MM.1S (cell line): ENCODE measurements at regions not wholly inside any gene's neighbourhood (a gene's known extent, or its start where the extent isn't known, plus 50 kb on each side); places are given as distances from the start of the nearest gene placed in this dataset.

Source experiments
- DNase-seq: peaks from one replicate; pipeline ENCODE4 v3.0.0-alpha.2; 2015
- H2AFZ ChIP-seq: fragments of 300-600 bp; sonication (generic); 2 replicates; pipeline ENCODE4 v1.6.0; 2016; ENCODE audit warnings: antibody characterized with exemption, low read length
- H3F3A ChIP-seq: fragments of 300-600 bp; sonication (generic); 2 replicates; pipeline ENCODE4 v1.6.1; 2016; ENCODE audit warnings: mild to moderate bottlenecking, antibody characterized with exemption, low read length, moderate library complexity, mixed read lengths; ENCODE audit not compliant: insufficient read depth
- H3K27ac ChIP-seq: fragments of 300-600 bp; sonication (generic); 2 replicates; pipeline ENCODE4 v1.5.1; 2016; ENCODE audit warnings: mild to moderate bottlenecking, low read length
- H3K27me3 ChIP-seq: fragments of 300-600 bp; sonication (generic); replicated peaks from 2 replicates; pipeline ENCODE4 v1.6.0; 2016; ENCODE audit warnings: low read length; ENCODE audit not compliant: insufficient read depth
- H3K36me3 ChIP-seq: fragments of 300-600 bp; sonication (generic); replicated peaks from 2 replicates; pipeline ENCODE4 v1.6.1; 2016; ENCODE audit warnings: mild to moderate bottlenecking, low read length, mixed read lengths; ENCODE audit not compliant: insufficient read depth
- H3K4me1 ChIP-seq: fragments of 300-600 bp; sonication (generic); 2 replicates; pipeline ENCODE4 v1.6.1; 2016; ENCODE audit warnings: low read length, mixed read lengths
- H3K4me2 ChIP-seq: fragments of 300-600 bp; sonication (generic); 2 replicates; pipeline ENCODE4 v1.6.0; 2016; ENCODE audit warnings: low read depth, low read length
- H3K4me3 ChIP-seq: fragments of 300-600 bp; sonication (generic); 2 replicates; pipeline ENCODE4 v1.5.1; 2016; ENCODE audit warnings: low read length, mixed read lengths
- H3K79me2 ChIP-seq: fragments of 300-600 bp; sonication (generic); 2 replicates; pipeline ENCODE4 v1.6.1; 2016; ENCODE audit warnings: mixed run types, low read length, mixed read lengths
- H3K9ac ChIP-seq: fragments of 300-600 bp; sonication (generic); 2 replicates; pipeline ENCODE4 v1.6.1; 2016; ENCODE audit warnings: low read length, mixed read lengths
- H3K9me2 ChIP-seq: fragments of 300-600 bp; sonication (generic); replicated peaks from 2 replicates; pipeline ENCODE4 v1.6.1; 2016; ENCODE audit warnings: mild to moderate bottlenecking, low read length, mixed read lengths; ENCODE audit not compliant: insufficient read depth
- H3K9me3 ChIP-seq: fragments of 300-600 bp; sonication (generic); replicated peaks from 2 replicates; pipeline ENCODE4 v1.6.1; 2016; ENCODE audit warnings: mild to moderate bottlenecking, low read length, mixed read lengths; ENCODE audit not compliant: insufficient read depth
- H4K20me1 ChIP-seq: fragments of 300-600 bp; sonication (generic); 2 replicates; pipeline ENCODE4 v1.6.1; 2016; ENCODE audit warnings: mild to moderate bottlenecking, low read length, moderate library complexity, mixed read lengths; ENCODE audit not compliant: insufficient read depth
- EZH2 ChIP-seq: fragments of 300-600 bp; sonication (generic); optimal IDR thresholded peaks from 2 replicates; pipeline ENCODE3; 2017; ENCODE audit warnings: low read depth, mild to moderate bottlenecking, antibody characterized with exemption, low read length, mixed read lengths
- EZH2phosphoT487 ChIP-seq: fragments of 300-600 bp; sonication (generic); IDR thresholded peaks from 2 replicates; pipeline ENCODE4 v1.6.1; 2018; ENCODE audit warnings: antibody characterized with exemption, low read length
- TF ChIP-seq, protein P1 (sequence below): fragments of 300-600 bp; sonication (generic); IDR thresholded peaks from 2 replicates; pipeline ENCODE4 v1.5.1; 2016; ENCODE audit warnings: antibody characterized with exemption, low read length, mixed read lengths

- DNase-seq = no peak
- Histone ChIP-seq H3K9me3 (no peaks in the 10 kb centered on the region), H3K4me3 (no peak overlapping the region), H2AFZ (no peak overlapping the region), H3K9ac (no peak overlapping the region), H3F3A (no peaks in the 10 kb centered on the region), H3K4me2 (no peak overlapping the region), H3K79me2 (no peaks in the 10 kb centered on the region), H3K27me3 (no peaks in the 10 kb centered on the region), H3K27ac (no peak overlapping the region), H3K36me3 (no peaks in the 10 kb centered on the region), H3K4me1 (no peaks in the 10 kb centered on the region), H4K20me1 (no peaks in the 10 kb centered on the region), H3K9me2 (no peaks in the 10 kb centered on the region)
- TF ChIP-seq, protein P1, sequence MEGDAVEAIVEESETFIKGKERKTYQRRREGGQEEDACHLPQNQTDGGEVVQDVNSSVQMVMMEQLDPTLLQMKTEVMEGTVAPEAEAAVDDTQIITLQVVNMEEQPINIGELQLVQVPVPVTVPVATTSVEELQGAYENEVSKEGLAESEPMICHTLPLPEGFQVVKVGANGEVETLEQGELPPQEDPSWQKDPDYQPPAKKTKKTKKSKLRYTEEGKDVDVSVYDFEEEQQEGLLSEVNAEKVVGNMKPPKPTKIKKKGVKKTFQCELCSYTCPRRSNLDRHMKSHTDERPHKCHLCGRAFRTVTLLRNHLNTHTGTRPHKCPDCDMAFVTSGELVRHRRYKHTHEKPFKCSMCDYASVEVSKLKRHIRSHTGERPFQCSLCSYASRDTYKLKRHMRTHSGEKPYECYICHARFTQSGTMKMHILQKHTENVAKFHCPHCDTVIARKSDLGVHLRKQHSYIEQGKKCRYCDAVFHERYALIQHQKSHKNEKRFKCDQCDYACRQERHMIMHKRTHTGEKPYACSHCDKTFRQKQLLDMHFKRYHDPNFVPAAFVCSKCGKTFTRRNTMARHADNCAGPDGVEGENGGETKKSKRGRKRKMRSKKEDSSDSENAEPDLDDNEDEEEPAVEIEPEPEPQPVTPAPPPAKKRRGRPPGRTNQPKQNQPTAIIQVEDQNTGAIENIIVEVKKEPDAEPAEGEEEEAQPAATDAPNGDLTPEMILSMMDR = no peak
- no peak for TF ChIP-seq EZH2
- TF ChIP-seq EZH2phosphoT487 = no peak
These were observed 498.0 kb upstream of the ZMIZ1 start for GRCh38 chr10:78570633-78571235.

GRCh38 chr10:78571286-78571685 lies 497.5 kb upstream of the ZMIZ1 start:
- H3K36me3 ChIP-seq = no peaks in the 10 kb centered on the region
- no peaks in the 10 kb centered on the region for H3K9me3 ChIP-seq
- H3K4me3 ChIP-seq = no peak overlapping the region
- no peaks in the 10 kb centered on the region for H4K20me1 ChIP-seq
- TF ChIP-seq, protein P1 = no peak
- no peak for TF ChIP-seq EZH2
- TF ChIP-seq EZH2phosphoT487 = no peak
- H3K4me2 ChIP-seq = no peak overlapping the region
- H3F3A ChIP-seq = no peaks in the 10 kb centered on the region
- H3K27me3 ChIP-seq = no peaks in the 10 kb centered on the region
- DNase-seq = no peak
- H3K27ac ChIP-seq = no peak overlapping the region
- H3K4me1 ChIP-seq = no peaks in the 10 kb centered on the region
- no peaks in the 10 kb centered on the region for H3K9me2 ChIP-seq
- no peak overlapping the region for H2AFZ ChIP-seq
- no peak overlapping the region for H3K9ac ChIP-seq
- H3K79me2 ChIP-seq = no peaks in the 10 kb centered on the region

GRCh38 chr10:78571891-78572290 lies 496.9 kb upstream of the ZMIZ1 start:
- H3K4me1 ChIP-seq = no peaks in the 10 kb centered on the region
- H3K36me3 ChIP-seq = no peaks in the 10 kb centered on the region
- no peak overlapping the region for H3K4me3 ChIP-seq
- no peak overlapping the region for H3K27ac ChIP-seq
- H3F3A ChIP-seq = no peaks in the 10 kb centered on the region
- H4K20me1 ChIP-seq = no peaks in the 10 kb centered on the region
- H3K9me3 ChIP-seq = no peaks in the 10 kb centered on the region
- TF ChIP-seq, protein P1 = no peak
- TF ChIP-seq EZH2phosphoT487 = no peak
- TF ChIP-seq EZH2 = no peak
- no peak overlapping the region for H2AFZ ChIP-seq
- H3K9me2 ChIP-seq = no peaks in the 10 kb centered on the region
- H3K79me2 ChIP-seq = no peaks in the 10 kb centered on the region
- no peak overlapping the region for H3K4me2 ChIP-seq
- no peak for DNase-seq
- no peaks in the 10 kb centered on the region for H3K27me3 ChIP-seq
- H3K9ac ChIP-seq = no peak overlapping the region
